GDM1 (cell line): ENCODE measurements at regions not wholly inside any gene's neighbourhood (a gene's known extent, or its start where the extent isn't known, plus 50 kb on each side); places are given as distances from the start of the nearest gene placed in this dataset.

Source experiments
- DNase-seq: peaks from one replicate; lab custom pipeline; 2025; lab: John Stamatoyannopoulos, UW

GRCh38 chr1:169053196-169053595, 53.3 kb upstream of the ATP1B1 start:
- no peak for DNase-seq
